ENCODE measurements at regions not wholly inside any gene's neighbourhood (a gene's known extent, or its start where the extent isn't known, plus 50 kb on each side); places are given as distances from the start of the nearest gene placed in this dataset.
A peak's percentile ranks its signal among the peaks of the same experiment; 100 is the strongest.

- H3K14ac ChIP-seq (ENCODE audit: low read length) = no peak overlapping the region
- H3K27me3 ChIP-seq (ENCODE audit: insufficient read depth, low read length) = no peaks in the 10 kb centered on the region
- no peak for DNase-seq
- H3K4me2 ChIP-seq (ENCODE audit: low read length) = no peak overlapping the region
- H2BK5ac ChIP-seq (ENCODE audit: low read depth, low read length, poor library complexity) = no peak overlapping the region
- H3K79me1 ChIP-seq (ENCODE audit: low read length) = no peaks in the 10 kb centered on the region
- no peak overlapping the region for H4K8ac ChIP-seq (ENCODE audit: low read depth, low read length)
- no peak overlapping the region for H2AFZ ChIP-seq (ENCODE audit: insufficient read depth, low read length, poor library complexity)
- H3K9ac ChIP-seq (ENCODE audit: low read length) = no peak overlapping the region
- H3K18ac ChIP-seq (ENCODE audit: low read length) = no peak overlapping the region
- no peaks in the 10 kb centered on the region for H3K4me1 ChIP-seq (ENCODE audit: control insufficient read depth in 1 of 2, insufficient read depth in 2 of 2, low read length in 2 of 2)
- H3K4ac ChIP-seq (ENCODE audit: low read depth, low read length) = no peak overlapping the region
- no peaks in the 10 kb centered on the region for H3K36me3 ChIP-seq (ENCODE audit: control insufficient read depth in 1 of 2, insufficient read depth in 2 of 2, low read length in 2 of 2)
- no peak overlapping the region for H3K27ac ChIP-seq (ENCODE audit: low read depth, low read length)
- no peak overlapping the region for H2AK5ac ChIP-seq (ENCODE audit: low read length)
- no peak overlapping the region for H3K4me3 ChIP-seq (ENCODE audit: low read depth, low read length)
- H4K91ac ChIP-seq (ENCODE audit: low read depth, low read length) = no peak overlapping the region
- no peak overlapping the region for H2BK120ac ChIP-seq (ENCODE audit: insufficient read depth, low read length, poor library complexity)
- peaks cover 2% of the 10 kb centered on the region for H3K9me3 ChIP-seq (ENCODE audit: insufficient read depth, low read depth, low read length)
- H4K12ac ChIP-seq (ENCODE audit: low read depth, low read length) = no peak overlapping the region
- H3K23ac ChIP-seq (ENCODE audit: low read length) = no peak overlapping the region
- H3K79me2 ChIP-seq (ENCODE audit: control insufficient read depth, insufficient read depth, low read length, poor library complexity) = no peaks in the 10 kb centered on the region
- no peak overlapping the region for H2BK12ac ChIP-seq (ENCODE audit: low read length)
- WGBS (ENCODE audit: extremely low coverage, insufficient coverage, insufficient read length) = no CpG with 5 or more reads among the region's 7 CpGs
These were observed 210.9 kb upstream of the GALNT2 start for GRCh38 chr1:229856009-229856650.

DNA sequence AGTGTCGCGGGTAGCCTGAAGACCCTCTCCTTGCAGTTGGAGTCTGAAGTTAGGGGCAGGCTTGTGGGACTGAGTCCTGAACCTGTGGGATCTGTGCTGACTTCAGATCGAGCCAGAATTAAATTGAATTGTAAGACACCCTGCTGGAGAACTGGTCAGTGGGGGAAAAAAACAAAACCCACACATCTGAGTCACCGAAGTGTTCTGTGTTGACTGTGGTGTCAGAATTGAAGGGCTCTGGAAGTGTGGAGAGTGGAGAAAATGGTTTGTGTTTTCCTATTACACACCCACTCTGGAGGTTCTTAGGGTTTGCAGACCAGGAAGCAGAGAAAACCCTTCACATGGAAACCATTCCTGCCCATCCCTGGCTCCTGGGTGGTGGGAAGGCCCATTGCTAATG is 209.5 kb upstream of the GALNT2 start:
- no peak for DNase-seq
- Histone ChIP-seq H3K79me2 (ENCODE audit: control insufficient read depth, insufficient read depth, low read length, poor library complexity) (no peaks in the 10 kb centered on the region), H3K9me3 (ENCODE audit: insufficient read depth, low read depth, low read length) (peaks cover 2% of the 10 kb centered on the region), H3K27me3 (ENCODE audit: insufficient read depth, low read length) (no peaks in the 10 kb centered on the region), H2BK120ac (ENCODE audit: insufficient read depth, low read length, poor library complexity) (no peak overlapping the region), H2AK5ac (ENCODE audit: low read length) (no peak overlapping the region), H3K23ac (ENCODE audit: low read length) (no peak overlapping the region), H3K4ac (ENCODE audit: low read depth, low read length) (no peak overlapping the region), H2AFZ (ENCODE audit: insufficient read depth, low read length, poor library complexity) (no peak overlapping the region), H4K91ac (ENCODE audit: low read depth, low read length) (no peak overlapping the region), H3K4me1 (ENCODE audit: control insufficient read depth in 1 of 2, insufficient read depth in 2 of 2, low read length in 2 of 2) (peaks cover 0 to 1% of the 10 kb centered on the region in 2 experiments), H4K12ac (ENCODE audit: low read depth, low read length) (no peak overlapping the region), H3K9ac (ENCODE audit: low read length) (no peak overlapping the region), H3K36me3 (ENCODE audit: control insufficient read depth in 1 of 2, insufficient read depth in 2 of 2, low read length in 2 of 2) (no peaks in the 10 kb centered on the region), H3K4me3 (ENCODE audit: low read depth, low read length) (no peak overlapping the region), H3K14ac (ENCODE audit: low read length) (no peak overlapping the region), H2BK12ac (ENCODE audit: low read length) (no peak overlapping the region), H3K79me1 (ENCODE audit: low read length) (peaks cover 2% of the 10 kb centered on the region), H2BK5ac (ENCODE audit: low read depth, low read length, poor library complexity) (no peak overlapping the region), H3K4me2 (ENCODE audit: low read length) (no peak overlapping the region), H3K18ac (ENCODE audit: low read length) (no peak overlapping the region), H3K27ac (ENCODE audit: low read depth, low read length) (no peak overlapping the region), H4K8ac (ENCODE audit: low read depth, low read length) (no peak overlapping the region)
- WGBS (ENCODE audit: extremely low coverage, insufficient coverage, insufficient read length) = no CpG with 5 or more reads among the region's 4 CpGs

DNA sequence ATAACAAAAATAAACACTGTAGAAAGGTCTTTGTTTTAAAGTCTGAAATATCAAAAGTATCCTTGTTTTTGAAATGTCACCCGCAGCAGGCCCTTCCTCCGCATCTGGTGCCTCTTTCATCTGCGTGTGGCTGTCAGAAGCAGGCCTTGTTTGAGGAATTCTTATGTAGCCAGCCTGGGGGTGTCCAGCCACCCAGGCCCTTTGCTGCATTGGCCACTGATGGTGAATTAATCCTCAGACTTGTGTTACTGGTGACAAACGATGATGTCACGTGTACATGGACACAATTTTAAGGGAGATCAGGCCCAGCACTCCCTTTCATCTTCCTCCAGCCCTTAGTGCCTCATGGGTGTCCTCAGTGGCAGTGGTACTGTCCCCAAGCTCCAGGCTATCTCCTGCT is 208.0 kb upstream of the GALNT2 start:
- H3K9me3 ChIP-seq (ENCODE audit: insufficient read depth, low read depth, low read length) = peaks cover 2% of the 10 kb centered on the region
- no peak overlapping the region for H3K4ac ChIP-seq (ENCODE audit: low read depth, low read length)
- WGBS (ENCODE audit: extremely low coverage, insufficient coverage, insufficient read length) = no CpG with 5 or more reads among the region's 5 CpGs
- H2AK5ac ChIP-seq (ENCODE audit: low read length) = no peak overlapping the region
- no peaks in the 10 kb centered on the region for H3K27me3 ChIP-seq (ENCODE audit: insufficient read depth, low read length)
- no peaks in the 10 kb centered on the region for H3K79me2 ChIP-seq (ENCODE audit: control insufficient read depth, insufficient read depth, low read length, poor library complexity)
- H4K8ac ChIP-seq (ENCODE audit: low read depth, low read length) = no peak overlapping the region
- H2BK12ac ChIP-seq (ENCODE audit: low read length) = no peak overlapping the region
- H2BK5ac ChIP-seq (ENCODE audit: low read depth, low read length, poor library complexity) = no peak overlapping the region
- no peak overlapping the region for H2AFZ ChIP-seq (ENCODE audit: insufficient read depth, low read length, poor library complexity)
- no peak overlapping the region for H3K18ac ChIP-seq (ENCODE audit: low read length)
- no peak overlapping the region for H4K12ac ChIP-seq (ENCODE audit: low read depth, low read length)
- peak overlapping the region; percentile 36 for H3K4me3 ChIP-seq (ENCODE audit: low read depth, low read length)
- H3K4me2 ChIP-seq (ENCODE audit: low read length) = no peak overlapping the region
- H4K91ac ChIP-seq (ENCODE audit: low read depth, low read length) = no peak overlapping the region
- no peak overlapping the region for H3K23ac ChIP-seq (ENCODE audit: low read length)
- H3K79me1 ChIP-seq (ENCODE audit: low read length) = peaks cover 2% of the 10 kb centered on the region
- no peaks in the 10 kb centered on the region for H3K36me3 ChIP-seq (ENCODE audit: control insufficient read depth in 1 of 2, insufficient read depth in 2 of 2, low read length in 2 of 2)
- H3K4me1 ChIP-seq (ENCODE audit: control insufficient read depth in 1 of 2, insufficient read depth in 2 of 2, low read length in 2 of 2) = peaks cover 0 to 1% of the 10 kb centered on the region in 2 experiments
- no peak overlapping the region for H2BK120ac ChIP-seq (ENCODE audit: insufficient read depth, low read length, poor library complexity)
- H3K14ac ChIP-seq (ENCODE audit: low read length) = no peak overlapping the region
- DNase-seq = no peak
- no peak overlapping the region for H3K27ac ChIP-seq (ENCODE audit: low read depth, low read length)
- H3K9ac ChIP-seq (ENCODE audit: low read length) = no peak overlapping the region

DNA sequence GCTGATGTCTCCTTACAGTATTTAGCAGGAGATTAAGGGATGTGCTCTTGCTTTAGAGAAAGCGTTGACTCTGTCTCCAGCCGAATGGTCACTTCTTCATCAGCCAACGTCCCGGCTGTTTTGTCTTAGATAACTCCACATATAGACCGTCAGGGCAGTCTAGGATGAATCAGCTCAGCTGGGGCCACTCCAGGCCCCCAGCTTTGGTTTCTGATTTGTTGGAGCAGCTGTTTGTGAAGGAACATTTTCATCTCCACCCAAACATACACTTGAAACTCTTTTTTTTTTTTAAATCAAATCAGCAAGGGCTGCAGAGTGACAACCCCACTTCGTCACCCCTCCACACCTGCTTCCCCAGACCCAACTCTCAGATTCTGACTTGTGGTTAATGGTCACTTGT is 206.1 kb upstream of the GALNT2 start:
- WGBS (ENCODE audit: extremely low coverage, insufficient coverage, insufficient read length) = no CpG with 5 or more reads among the region's 6 CpGs

More for the DNA sequence above, 206.1 kb upstream of the GALNT2 start:
- Histone ChIP-seq H2BK12ac (ENCODE audit: low read length) (no peak overlapping the region), H3K27me3 (ENCODE audit: insufficient read depth, low read length) (no peaks in the 10 kb centered on the region), H4K8ac (ENCODE audit: low read depth, low read length) (no peak overlapping the region), H3K4ac (ENCODE audit: low read depth, low read length) (no peak overlapping the region), H3K27ac (ENCODE audit: low read depth, low read length) (no peak overlapping the region), H4K91ac (ENCODE audit: low read depth, low read length) (no peak overlapping the region), H3K79me1 (ENCODE audit: low read length) (peaks cover 2% of the 10 kb centered on the region), H3K14ac (ENCODE audit: low read length) (no peak overlapping the region), H2AFZ (ENCODE audit: insufficient read depth, low read length, poor library complexity) (no peak overlapping the region), H3K23ac (ENCODE audit: low read length) (no peak overlapping the region), H3K9me3 (ENCODE audit: insufficient read depth, low read depth, low read length) (peaks cover 2% of the 10 kb centered on the region), H3K18ac (ENCODE audit: low read length) (no peak overlapping the region), H2AK5ac (ENCODE audit: low read length) (no peak overlapping the region), H3K4me3 (ENCODE audit: low read depth, low read length) (no peak overlapping the region), H3K79me2 (ENCODE audit: control insufficient read depth, insufficient read depth, low read length, poor library complexity) (no peaks in the 10 kb centered on the region), H3K4me1 (ENCODE audit: control insufficient read depth in 1 of 2, insufficient read depth in 2 of 2, low read length in 2 of 2) (peaks cover 0 to 1% of the 10 kb centered on the region in 2 experiments), H3K9ac (ENCODE audit: low read length) (no peak overlapping the region), H2BK5ac (ENCODE audit: low read depth, low read length, poor library complexity) (no peak overlapping the region), H4K12ac (ENCODE audit: low read depth, low read length) (no peak overlapping the region), H3K4me2 (ENCODE audit: low read length) (no peak overlapping the region), H2BK120ac (ENCODE audit: insufficient read depth, low read length, poor library complexity) (no peak overlapping the region), H3K36me3 (ENCODE audit: control insufficient read depth in 1 of 2, insufficient read depth in 2 of 2, low read length in 2 of 2) (no peaks in the 10 kb centered on the region)
- DNase-seq = no peak
